ENCODE measurements at regions not wholly inside any gene's neighbourhood (a gene's known extent, or its start where the extent isn't known, plus 50 kb on each side); places are given as distances from the start of the nearest gene placed in this dataset.

DNA sequence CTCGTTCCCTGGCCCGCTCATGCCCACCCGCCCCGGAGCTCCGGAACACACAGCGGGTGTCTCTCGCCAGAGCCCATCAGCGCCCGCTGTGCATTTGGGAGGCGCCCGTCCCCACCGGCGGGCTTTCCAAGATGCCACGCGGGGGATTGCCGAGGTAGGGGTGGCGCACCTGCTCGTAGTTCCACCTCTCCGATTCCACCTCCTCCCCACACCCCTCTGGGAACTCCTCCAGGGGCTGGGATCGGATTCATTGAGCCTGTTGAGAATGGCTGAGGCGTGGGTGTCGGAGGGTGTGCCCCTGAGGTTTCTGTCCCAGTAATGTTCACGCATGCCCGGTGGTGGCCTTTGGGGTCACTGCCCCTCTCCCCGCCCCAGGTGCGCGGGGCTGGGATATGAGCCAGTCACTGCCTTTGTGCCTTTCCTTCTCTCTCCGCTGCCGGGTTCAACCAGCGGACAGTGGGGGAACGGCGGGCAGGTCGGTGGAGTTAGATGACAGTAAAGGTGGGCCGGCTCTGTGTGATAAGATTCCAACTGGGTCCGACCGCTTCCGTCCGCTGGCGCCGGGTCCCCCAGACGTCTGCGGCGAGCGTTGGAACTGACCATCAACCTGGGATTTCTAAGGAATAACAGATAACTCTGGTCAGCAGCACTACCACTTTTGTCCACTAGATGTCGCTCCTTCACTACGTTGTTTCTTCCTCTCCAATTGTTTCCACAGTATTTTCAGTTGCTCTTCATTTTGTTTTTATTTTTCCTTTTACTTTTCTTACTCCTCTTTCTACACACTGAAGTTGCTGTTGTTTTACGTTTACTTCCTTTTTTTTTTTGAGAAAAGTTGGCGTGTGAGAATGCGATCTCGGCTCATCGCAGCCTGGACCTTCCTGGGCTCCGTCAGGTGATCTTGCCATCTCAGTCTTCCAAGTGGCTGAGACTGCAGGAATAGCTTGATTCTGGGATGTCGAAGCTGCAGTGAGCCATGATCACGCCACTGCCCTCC is 178.1 kb upstream of the ALG10B start:
- no peak; the same call in 1 of the 2 replicates for TF ChIP-seq EP300 (IDR thresholded peaks at IDR 0.05; ENCODE audit: borderline replicate concordance)
- no peak for TF ChIP-seq CEBPB (IDR thresholded peaks at IDR 0.05)
- TF ChIP-seq, protein P1, sequence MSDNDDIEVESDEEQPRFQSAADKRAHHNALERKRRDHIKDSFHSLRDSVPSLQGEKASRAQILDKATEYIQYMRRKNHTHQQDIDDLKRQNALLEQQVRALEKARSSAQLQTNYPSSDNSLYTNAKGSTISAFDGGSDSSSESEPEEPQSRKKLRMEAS (IDR thresholded peaks at IDR 0.05), result peak; percentile 65
- TF ChIP-seq TAF1 (IDR thresholded peaks at IDR 0.05; ENCODE audit: low read depth), result peak; percentile 61; the same call in 1 of the 2 replicates
- TF ChIP-seq EGR1 (IDR thresholded peaks at IDR 0.05), result peak; percentile 84
- TF ChIP-seq ZBTB7A (IDR thresholded peaks at IDR 0.05; ENCODE audit: low read depth), result peak; percentile 70; the same call in 1 of the 2 replicates
- TF ChIP-seq, protein P2, sequence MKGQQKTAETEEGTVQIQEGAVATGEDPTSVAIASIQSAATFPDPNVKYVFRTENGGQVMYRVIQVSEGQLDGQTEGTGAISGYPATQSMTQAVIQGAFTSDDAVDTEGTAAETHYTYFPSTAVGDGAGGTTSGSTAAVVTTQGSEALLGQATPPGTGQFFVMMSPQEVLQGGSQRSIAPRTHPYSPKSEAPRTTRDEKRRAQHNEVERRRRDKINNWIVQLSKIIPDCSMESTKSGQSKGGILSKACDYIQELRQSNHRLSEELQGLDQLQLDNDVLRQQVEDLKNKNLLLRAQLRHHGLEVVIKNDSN (IDR thresholded peaks at IDR 0.05), result peak; percentile 75
- TF ChIP-seq FOXM1 (IDR thresholded peaks at IDR 0.05; ENCODE audit: borderline replicate concordance, low read depth), result no peak
- TF ChIP-seq TCF12 (IDR thresholded peaks at IDR 0.05; ENCODE audit: low read depth), result peak; percentile 17; the same call in 1 of the 2 replicates
- no peak for TF ChIP-seq YY1 (IDR thresholded peaks at IDR 0.05; ENCODE audit: low read depth)
- peak; percentile 97 for TF ChIP-seq RAD21 (IDR thresholded peaks at IDR 0.05; ENCODE audit: low read depth)
- peak; percentile 35; the same call in 1 of the 2 replicates for TF ChIP-seq TEAD4 (IDR thresholded peaks at IDR 0.05)
- TF ChIP-seq, protein P3, sequence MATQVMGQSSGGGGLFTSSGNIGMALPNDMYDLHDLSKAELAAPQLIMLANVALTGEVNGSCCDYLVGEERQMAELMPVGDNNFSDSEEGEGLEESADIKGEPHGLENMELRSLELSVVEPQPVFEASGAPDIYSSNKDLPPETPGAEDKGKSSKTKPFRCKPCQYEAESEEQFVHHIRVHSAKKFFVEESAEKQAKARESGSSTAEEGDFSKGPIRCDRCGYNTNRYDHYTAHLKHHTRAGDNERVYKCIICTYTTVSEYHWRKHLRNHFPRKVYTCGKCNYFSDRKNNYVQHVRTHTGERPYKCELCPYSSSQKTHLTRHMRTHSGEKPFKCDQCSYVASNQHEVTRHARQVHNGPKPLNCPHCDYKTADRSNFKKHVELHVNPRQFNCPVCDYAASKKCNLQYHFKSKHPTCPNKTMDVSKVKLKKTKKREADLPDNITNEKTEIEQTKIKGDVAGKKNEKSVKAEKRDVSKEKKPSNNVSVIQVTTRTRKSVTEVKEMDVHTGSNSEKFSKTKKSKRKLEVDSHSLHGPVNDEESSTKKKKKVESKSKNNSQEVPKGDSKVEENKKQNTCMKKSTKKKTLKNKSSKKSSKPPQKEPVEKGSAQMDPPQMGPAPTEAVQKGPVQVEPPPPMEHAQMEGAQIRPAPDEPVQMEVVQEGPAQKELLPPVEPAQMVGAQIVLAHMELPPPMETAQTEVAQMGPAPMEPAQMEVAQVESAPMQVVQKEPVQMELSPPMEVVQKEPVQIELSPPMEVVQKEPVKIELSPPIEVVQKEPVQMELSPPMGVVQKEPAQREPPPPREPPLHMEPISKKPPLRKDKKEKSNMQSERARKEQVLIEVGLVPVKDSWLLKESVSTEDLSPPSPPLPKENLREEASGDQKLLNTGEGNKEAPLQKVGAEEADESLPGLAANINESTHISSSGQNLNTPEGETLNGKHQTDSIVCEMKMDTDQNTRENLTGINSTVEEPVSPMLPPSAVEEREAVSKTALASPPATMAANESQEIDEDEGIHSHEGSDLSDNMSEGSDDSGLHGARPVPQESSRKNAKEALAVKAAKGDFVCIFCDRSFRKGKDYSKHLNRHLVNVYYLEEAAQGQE (IDR thresholded peaks at IDR 0.05; ENCODE audit: low read depth), result no peak
- TF ChIP-seq CREB1 (IDR thresholded peaks at IDR 0.05; ENCODE audit: low read depth), result no peak
- 0 out of 2 replicates have a peak, but pooled peaks have one; percentile 26 for TF ChIP-seq NFIC (IDR thresholded peaks at IDR 0.05)

DNA sequence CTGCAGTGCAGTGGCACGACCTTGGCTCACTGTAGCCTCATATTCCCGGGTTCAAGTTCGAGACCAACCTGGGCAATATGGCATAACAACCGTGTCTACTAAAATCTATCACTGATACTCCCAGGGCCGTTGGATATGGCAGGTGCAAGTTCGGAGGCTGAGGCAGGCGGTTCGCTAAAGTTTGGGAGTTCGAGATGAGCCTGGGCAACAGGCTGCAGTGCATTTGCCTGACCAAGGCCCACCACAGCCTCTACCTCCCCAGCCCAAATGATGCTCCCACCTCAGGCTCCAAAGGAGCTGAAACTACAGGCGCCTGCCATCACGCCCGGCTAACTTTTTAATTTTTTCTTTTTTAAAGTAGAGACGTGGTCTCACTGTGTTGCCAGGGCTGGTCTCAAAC is 177.1 kb upstream of the ALG10B start:
- TF ChIP-seq EP300 (IDR thresholded peaks at IDR 0.05; ENCODE audit: borderline replicate concordance) (no peak), ZBTB7A (IDR thresholded peaks at IDR 0.05; ENCODE audit: low read depth) (no peak), TEAD4 (IDR thresholded peaks at IDR 0.05) (no peak), FOXM1 (IDR thresholded peaks at IDR 0.05; ENCODE audit: borderline replicate concordance, low read depth) (no peak), RAD21 (IDR thresholded peaks at IDR 0.05; ENCODE audit: low read depth) (no peak), CEBPB (IDR thresholded peaks at IDR 0.05) (no peak), TCF12 (IDR thresholded peaks at IDR 0.05; ENCODE audit: low read depth) (no peak), YY1 (IDR thresholded peaks at IDR 0.05; ENCODE audit: low read depth) (no peak), EGR1 (IDR thresholded peaks at IDR 0.05) (no peak), CREB1 (IDR thresholded peaks at IDR 0.05; ENCODE audit: low read depth) (no peak), TAF1 (IDR thresholded peaks at IDR 0.05; ENCODE audit: low read depth) (no peak), NFIC (IDR thresholded peaks at IDR 0.05) (no peak)
- TF ChIP-seq, protein P1 (IDR thresholded peaks at IDR 0.05), result no peak
- TF ChIP-seq, protein P3 (IDR thresholded peaks at IDR 0.05; ENCODE audit: low read depth), result no peak
- TF ChIP-seq, protein P2 (IDR thresholded peaks at IDR 0.05), result no peak

DNA sequence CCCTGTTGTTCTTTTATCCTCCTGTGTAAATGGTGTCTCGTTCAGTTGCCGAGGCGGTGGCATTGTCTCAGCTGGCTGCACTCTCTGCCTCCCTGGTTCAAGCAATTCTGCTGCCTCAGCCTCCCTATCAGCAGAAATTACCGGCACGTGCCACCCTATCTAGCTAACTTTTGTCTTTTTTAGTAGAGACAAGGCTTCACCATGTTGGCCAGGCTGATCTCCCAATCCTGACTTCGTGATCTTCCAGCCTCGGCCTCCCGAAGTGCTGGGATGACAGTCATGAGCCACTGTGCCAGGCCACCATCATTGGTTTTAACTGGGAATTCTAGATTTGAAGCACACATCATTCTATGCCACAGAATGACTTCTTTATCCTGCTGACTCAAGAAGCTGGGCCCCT is 175.3 kb upstream of the ALG10B start:
- TF ChIP-seq, protein P2 (IDR thresholded peaks at IDR 0.05), result no peak
- TF ChIP-seq CREB1 (IDR thresholded peaks at IDR 0.05; ENCODE audit: low read depth), result no peak
- no peak for TF ChIP-seq ZBTB7A (IDR thresholded peaks at IDR 0.05; ENCODE audit: low read depth)
- TF ChIP-seq RAD21 (IDR thresholded peaks at IDR 0.05; ENCODE audit: low read depth), result no peak
- no peak for TF ChIP-seq EP300 (IDR thresholded peaks at IDR 0.05; ENCODE audit: borderline replicate concordance)

DNA sequence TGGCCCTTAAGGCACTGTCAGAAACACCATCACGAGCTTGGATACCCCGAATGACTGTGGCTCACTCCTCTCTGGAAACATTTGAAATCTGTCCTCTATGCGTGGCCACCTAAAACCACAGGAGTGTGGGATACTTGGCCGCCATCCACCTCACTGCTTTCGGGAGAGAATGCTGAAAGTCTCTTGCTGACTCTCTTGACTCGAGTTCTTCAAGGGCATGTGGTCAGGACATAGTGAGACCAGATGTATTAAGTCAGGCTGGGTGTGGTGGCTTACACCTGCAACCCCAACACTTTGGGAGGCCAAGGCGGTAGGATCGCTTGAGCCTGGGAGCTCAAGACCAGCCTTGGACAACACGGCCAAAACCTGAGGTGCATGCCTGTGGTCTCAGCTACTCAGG is 174.7 kb upstream of the ALG10B start:
- TF ChIP-seq TCF12 (IDR thresholded peaks at IDR 0.05; ENCODE audit: low read depth) (no peak), EGR1 (IDR thresholded peaks at IDR 0.05) (no peak), CREB1 (IDR thresholded peaks at IDR 0.05; ENCODE audit: low read depth) (no peak), TEAD4 (IDR thresholded peaks at IDR 0.05) (no peak), ZBTB7A (IDR thresholded peaks at IDR 0.05; ENCODE audit: low read depth) (no peak), NFIC (IDR thresholded peaks at IDR 0.05) (no peak), FOXM1 (IDR thresholded peaks at IDR 0.05; ENCODE audit: borderline replicate concordance, low read depth) (no peak), YY1 (IDR thresholded peaks at IDR 0.05; ENCODE audit: low read depth) (no peak), EP300 (IDR thresholded peaks at IDR 0.05; ENCODE audit: borderline replicate concordance) (no peak), TAF1 (IDR thresholded peaks at IDR 0.05; ENCODE audit: low read depth) (no peak), RAD21 (IDR thresholded peaks at IDR 0.05; ENCODE audit: low read depth) (no peak), CEBPB (IDR thresholded peaks at IDR 0.05) (no peak)
- TF ChIP-seq, protein P2 (IDR thresholded peaks at IDR 0.05), result no peak
- TF ChIP-seq, protein P1 (IDR thresholded peaks at IDR 0.05), result no peak
- TF ChIP-seq, protein P3 (IDR thresholded peaks at IDR 0.05; ENCODE audit: low read depth), result no peak

Data from Ishikawa (cell line).